ENCODE measurements at regions not wholly inside any gene's neighbourhood (a gene's known extent, or its start where the extent isn't known, plus 50 kb on each side); places are given as distances from the start of the nearest gene placed in this dataset.

DNA sequence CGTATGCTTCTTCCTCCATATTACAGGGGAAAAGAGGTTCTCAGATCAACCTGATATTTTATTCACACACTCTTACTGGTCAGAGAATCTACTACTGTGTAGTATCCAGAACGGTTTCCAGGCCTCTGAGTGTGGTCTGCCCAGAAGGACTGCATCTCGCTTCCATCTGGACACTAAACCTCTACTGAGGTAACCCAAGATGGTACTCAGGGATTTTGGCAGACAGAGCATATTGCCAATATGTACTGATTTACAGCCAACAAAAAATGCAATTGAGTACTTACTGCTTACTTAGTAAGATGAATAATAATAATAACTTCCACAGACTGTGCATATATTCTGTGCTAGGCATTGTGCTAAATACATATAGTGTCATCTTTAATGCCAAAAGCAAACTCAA is 55.8 kb downstream of the CYRIA start:
- no peaks in the 10 kb centered on the region for H3K9me3 ChIP-seq
- no peaks in the 10 kb centered on the region for H3K36me3 ChIP-seq
- H3K4me1 ChIP-seq (ENCODE audit: control insufficient read depth in 1 of 2, low read depth in 2 of 2) = peaks cover 0 to 5% of the 10 kb centered on the region in 2 donors
- TF ChIP-seq, protein P1, sequence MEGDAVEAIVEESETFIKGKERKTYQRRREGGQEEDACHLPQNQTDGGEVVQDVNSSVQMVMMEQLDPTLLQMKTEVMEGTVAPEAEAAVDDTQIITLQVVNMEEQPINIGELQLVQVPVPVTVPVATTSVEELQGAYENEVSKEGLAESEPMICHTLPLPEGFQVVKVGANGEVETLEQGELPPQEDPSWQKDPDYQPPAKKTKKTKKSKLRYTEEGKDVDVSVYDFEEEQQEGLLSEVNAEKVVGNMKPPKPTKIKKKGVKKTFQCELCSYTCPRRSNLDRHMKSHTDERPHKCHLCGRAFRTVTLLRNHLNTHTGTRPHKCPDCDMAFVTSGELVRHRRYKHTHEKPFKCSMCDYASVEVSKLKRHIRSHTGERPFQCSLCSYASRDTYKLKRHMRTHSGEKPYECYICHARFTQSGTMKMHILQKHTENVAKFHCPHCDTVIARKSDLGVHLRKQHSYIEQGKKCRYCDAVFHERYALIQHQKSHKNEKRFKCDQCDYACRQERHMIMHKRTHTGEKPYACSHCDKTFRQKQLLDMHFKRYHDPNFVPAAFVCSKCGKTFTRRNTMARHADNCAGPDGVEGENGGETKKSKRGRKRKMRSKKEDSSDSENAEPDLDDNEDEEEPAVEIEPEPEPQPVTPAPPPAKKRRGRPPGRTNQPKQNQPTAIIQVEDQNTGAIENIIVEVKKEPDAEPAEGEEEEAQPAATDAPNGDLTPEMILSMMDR (IDR thresholded peaks at IDR 0.05) = no peak
- DNase-seq (ENCODE audit: low spot score) = no peak
- no peak for ATAC-seq (ENCODE audit: insufficient number of reproducible peaks, low FRiP score, low read depth)
- no peak overlapping the region for H3K4me3 ChIP-seq
- H3K27ac ChIP-seq = no peak overlapping the region
- H3K27me3 ChIP-seq (replicated peaks; ENCODE audit: insufficient read depth) = no peaks in the 10 kb centered on the region

DNA sequence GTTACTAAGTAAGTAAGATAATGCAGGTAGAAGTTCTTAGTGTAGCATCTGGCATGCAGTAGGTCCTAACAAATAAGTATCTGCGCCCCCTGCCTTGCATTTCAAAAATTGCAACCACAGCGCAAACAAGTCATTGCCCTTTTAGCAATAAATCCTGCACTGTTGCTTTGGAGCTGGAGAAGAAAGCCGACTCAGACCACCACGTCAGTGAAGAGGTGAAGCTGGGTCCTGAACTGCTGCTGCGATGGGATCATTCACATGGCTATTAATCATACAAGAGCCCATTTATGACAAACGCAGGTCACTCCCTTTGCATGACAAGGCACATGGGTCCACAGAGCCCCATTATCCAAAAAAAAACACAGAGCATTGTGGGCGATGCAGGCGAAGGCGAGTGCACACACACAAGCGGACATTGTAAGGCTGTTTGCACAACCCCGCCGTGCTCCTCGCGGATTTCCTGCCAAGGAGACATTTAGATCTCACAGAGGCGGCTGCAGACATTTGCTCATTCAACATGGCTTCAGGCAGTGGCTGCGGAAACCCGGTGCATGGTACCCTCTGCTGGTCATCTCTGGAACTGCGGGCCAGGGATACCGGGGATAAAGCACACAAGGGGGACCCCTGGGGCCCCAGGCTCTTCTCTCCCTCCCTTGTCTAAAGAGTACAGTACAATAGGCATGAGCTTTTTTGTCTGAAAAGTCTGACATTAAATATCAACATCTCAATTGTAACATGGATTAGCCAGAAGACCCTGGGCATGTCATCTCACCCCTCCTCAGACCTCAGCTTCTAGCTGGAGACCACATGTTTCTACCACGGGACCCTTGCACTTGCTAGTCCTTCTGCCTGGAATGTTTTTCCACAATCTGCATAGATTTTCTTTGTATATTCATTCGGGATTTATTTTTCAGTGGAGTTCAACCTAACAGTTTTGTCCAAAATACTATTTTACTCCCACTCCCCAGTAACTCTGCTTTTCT is 56.7 kb downstream of the CYRIA start:
- Histone ChIP-seq H3K27ac (no peak overlapping the region), H3K9me3 (no peaks in the 10 kb centered on the region), H3K27me3 (replicated peaks; ENCODE audit: insufficient read depth) (no peaks in the 10 kb centered on the region), H3K4me3 (peak overlapping the region; percentile 71), H3K4me1 (ENCODE audit: control insufficient read depth in 1 of 2, low read depth in 2 of 2) (no peaks in the 10 kb centered on the region), H3K36me3 (no peaks in the 10 kb centered on the region)
- DNase-seq (ENCODE audit: low spot score) (peak; percentile 43), ATAC-seq (ENCODE audit: insufficient number of reproducible peaks, low FRiP score, low read depth) (no peak)
- TF ChIP-seq, protein P1 (IDR thresholded peaks at IDR 0.05) = peak; percentile 97

DNA sequence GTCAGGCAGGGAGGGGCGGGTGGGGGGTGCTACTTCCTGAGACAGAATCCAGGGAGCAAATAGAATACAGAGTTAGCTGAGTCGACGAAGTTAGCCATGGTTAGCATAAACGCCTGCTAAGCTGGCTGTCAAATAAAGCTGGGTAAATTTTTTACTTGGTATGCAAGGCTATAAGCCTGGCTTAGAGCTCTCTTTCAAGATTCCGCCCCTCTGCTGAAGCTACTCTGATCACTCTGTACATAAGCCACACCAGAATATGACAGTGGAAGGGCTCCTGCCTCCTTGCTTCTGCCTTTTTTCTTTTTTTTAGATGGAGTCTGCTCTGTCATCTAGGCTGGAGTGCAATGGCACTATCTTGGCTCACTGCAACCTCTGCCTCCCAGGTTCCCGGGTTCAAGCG is 58.3 kb downstream of the CYRIA start:
- no peaks in the 10 kb centered on the region for H3K27me3 ChIP-seq (replicated peaks; ENCODE audit: insufficient read depth)
- no peak overlapping the region for H3K4me3 ChIP-seq
- no peaks in the 10 kb centered on the region for H3K36me3 ChIP-seq
- no peak for ATAC-seq (ENCODE audit: insufficient number of reproducible peaks, low FRiP score, low read depth)
- DNase-seq (ENCODE audit: low spot score) = no peak
- H3K4me1 ChIP-seq (ENCODE audit: control insufficient read depth in 1 of 2, low read depth in 2 of 2) = no peaks in the 10 kb centered on the region
- H3K9me3 ChIP-seq = no peaks in the 10 kb centered on the region
- TF ChIP-seq, protein P1 (IDR thresholded peaks at IDR 0.05) = no peak
- H3K27ac ChIP-seq = no peak overlapping the region

DNA sequence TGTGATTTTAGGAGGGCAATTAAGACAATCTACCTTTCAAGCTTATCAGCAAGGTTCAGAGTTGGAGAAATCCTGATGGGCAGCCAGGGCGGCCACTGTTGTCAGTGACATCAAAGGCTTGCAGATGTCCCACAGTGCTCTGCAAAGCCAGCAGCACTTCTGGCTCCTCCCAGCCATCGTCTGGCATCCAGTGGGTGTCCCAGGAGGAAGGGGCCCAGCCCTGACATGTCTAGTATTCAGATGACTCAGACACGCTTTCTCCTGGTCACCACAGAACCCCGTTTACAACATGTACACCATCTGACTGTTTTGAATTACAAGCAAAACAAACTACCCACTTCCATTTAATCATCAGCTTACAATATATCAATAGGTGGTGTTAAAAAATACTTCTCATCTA is 61.4 kb downstream of the CYRIA start:
- Histone ChIP-seq H3K4me3 (no peak overlapping the region), H3K9me3 (no peaks in the 10 kb centered on the region), H3K36me3 (no peaks in the 10 kb centered on the region), H3K27me3 (replicated peaks; ENCODE audit: insufficient read depth) (no peaks in the 10 kb centered on the region), H3K27ac (no peak overlapping the region), H3K4me1 (ENCODE audit: control insufficient read depth in 1 of 2, low read depth in 2 of 2) (no peaks in the 10 kb centered on the region)
- TF ChIP-seq, protein P1 (IDR thresholded peaks at IDR 0.05) = no peak
- DNase-seq (ENCODE audit: low spot score) = no peak
- no peak for ATAC-seq (ENCODE audit: insufficient number of reproducible peaks, low FRiP score, low read depth)

DNA sequence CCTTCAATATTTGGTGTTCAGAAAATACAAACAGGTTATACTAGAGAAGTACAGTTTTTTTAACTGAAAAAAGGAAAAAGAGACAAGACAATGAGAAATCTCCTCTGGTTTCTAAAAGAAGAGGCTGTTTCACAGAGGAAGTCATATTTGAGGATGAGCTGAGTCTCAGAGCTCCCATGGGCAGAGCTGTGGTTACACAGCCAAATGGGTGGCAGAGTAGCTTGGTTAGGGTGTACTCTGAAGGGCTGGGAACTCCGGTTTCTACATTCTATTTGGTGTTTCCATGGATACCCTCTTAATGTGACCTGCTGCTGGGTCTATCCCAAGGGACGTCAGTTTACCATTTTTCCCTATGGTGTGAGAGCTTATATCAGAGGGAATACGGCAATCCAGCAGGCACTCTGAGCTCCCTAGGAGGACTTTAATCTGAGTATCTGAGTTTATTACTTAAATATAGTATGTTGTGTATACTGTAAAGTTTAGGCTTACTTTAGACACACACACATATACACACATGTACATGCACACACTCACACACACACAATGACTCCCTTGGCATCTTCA is 74.2 kb downstream of the CYRIA start:
- Histone ChIP-seq H3K27me3 (replicated peaks; ENCODE audit: insufficient read depth) (no peaks in the 10 kb centered on the region), H3K27ac (no peak overlapping the region), H3K36me3 (no peaks in the 10 kb centered on the region), H3K9me3 (no peaks in the 10 kb centered on the region), H3K4me3 (no peak overlapping the region), H3K4me1 (ENCODE audit: control insufficient read depth in 1 of 2, low read depth in 2 of 2) (no peaks in the 10 kb centered on the region)
- TF ChIP-seq, protein P1 (IDR thresholded peaks at IDR 0.05) = no peak
- no peak for DNase-seq (ENCODE audit: low spot score)
- ATAC-seq (ENCODE audit: insufficient number of reproducible peaks, low FRiP score, low read depth) = no peak
